Mesothelial cell of epicardium (in vitro differentiated cells): ENCODE measurements at regions not wholly inside any gene's neighbourhood (a gene's known extent, or its start where the extent isn't known, plus 50 kb on each side); places are given as distances from the start of the nearest gene placed in this dataset.

Experiments used
- DNase-seq, 2 experiments: peaks; one replicate each; pipeline ENCODE4 v3.0.0; 2021; ENCODE audit warnings: low spot score in 2 of 2; ENCODE audit not compliant: unreplicated experiment in 2 of 2
- H3K27ac Mint-ChIP-seq: 2 replicates; pipeline ENCODE4 v1.8.0; 2021; ENCODE audit warnings: mixed read lengths
- H3K27me3 Mint-ChIP-seq: 2 replicates; pipeline ENCODE4 v1.8.0; 2021; ENCODE audit warnings: low read depth, mixed read lengths
- H3K36me3 Mint-ChIP-seq: 2 replicates; pipeline ENCODE4 v1.8.0; 2021; ENCODE audit warnings: mixed read lengths
- H3K4me1 Mint-ChIP-seq: 2 replicates; pipeline ENCODE4 v1.8.0; 2021; ENCODE audit warnings: mixed read lengths
- H3K4me3 Mint-ChIP-seq: 2 replicates; pipeline ENCODE4 v1.8.0; 2021; ENCODE audit warnings: mild to moderate bottlenecking, moderate library complexity, mixed read lengths
- H3K9me3 Mint-ChIP-seq: 2 replicates; pipeline ENCODE4 v1.8.0; 2021; ENCODE audit warnings: mixed read lengths
- TF ChIP-seq, protein P1 (sequence below): fragments of 200-600 bp; sonication (generic); IDR thresholded peaks from one replicate; pipeline ENCODE4 v1.5.0; 2021; ENCODE audit warnings: antibody characterized with exemption; ENCODE audit not compliant: unreplicated experiment

DNA sequence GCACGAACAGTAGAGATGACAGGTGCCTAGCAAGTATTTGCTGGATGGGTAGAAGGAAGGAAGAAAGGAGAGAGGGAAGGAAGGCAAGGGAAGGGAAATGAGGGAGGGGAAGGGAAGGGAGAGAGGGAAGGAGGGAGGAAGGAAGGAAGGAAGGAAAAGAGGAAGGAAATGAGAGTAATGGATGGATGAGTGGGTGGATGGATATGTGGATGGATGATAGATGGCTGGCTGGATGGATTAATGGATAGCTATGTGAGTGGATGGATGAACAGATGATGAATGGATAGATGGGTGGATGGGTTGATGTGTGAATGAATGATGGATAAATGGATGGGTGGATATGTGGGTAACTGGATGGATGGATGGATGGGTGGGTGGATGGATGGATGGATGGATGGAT lies 125.9 kb upstream of the FGF3 start:
- Mint-ChIP-seq H3K27me3 (peaks cover 2% of the 10 kb centered on the region), H3K36me3 (no peaks in the 10 kb centered on the region), H3K4me1 (peaks cover 28% of the 10 kb centered on the region), H3K4me3 (no peak overlapping the region), H3K9me3 (no peaks in the 10 kb centered on the region), H3K27ac (no peak overlapping the region)
- TF ChIP-seq, protein P1, sequence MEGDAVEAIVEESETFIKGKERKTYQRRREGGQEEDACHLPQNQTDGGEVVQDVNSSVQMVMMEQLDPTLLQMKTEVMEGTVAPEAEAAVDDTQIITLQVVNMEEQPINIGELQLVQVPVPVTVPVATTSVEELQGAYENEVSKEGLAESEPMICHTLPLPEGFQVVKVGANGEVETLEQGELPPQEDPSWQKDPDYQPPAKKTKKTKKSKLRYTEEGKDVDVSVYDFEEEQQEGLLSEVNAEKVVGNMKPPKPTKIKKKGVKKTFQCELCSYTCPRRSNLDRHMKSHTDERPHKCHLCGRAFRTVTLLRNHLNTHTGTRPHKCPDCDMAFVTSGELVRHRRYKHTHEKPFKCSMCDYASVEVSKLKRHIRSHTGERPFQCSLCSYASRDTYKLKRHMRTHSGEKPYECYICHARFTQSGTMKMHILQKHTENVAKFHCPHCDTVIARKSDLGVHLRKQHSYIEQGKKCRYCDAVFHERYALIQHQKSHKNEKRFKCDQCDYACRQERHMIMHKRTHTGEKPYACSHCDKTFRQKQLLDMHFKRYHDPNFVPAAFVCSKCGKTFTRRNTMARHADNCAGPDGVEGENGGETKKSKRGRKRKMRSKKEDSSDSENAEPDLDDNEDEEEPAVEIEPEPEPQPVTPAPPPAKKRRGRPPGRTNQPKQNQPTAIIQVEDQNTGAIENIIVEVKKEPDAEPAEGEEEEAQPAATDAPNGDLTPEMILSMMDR: no peak
- no peak for DNase-seq

DNA sequence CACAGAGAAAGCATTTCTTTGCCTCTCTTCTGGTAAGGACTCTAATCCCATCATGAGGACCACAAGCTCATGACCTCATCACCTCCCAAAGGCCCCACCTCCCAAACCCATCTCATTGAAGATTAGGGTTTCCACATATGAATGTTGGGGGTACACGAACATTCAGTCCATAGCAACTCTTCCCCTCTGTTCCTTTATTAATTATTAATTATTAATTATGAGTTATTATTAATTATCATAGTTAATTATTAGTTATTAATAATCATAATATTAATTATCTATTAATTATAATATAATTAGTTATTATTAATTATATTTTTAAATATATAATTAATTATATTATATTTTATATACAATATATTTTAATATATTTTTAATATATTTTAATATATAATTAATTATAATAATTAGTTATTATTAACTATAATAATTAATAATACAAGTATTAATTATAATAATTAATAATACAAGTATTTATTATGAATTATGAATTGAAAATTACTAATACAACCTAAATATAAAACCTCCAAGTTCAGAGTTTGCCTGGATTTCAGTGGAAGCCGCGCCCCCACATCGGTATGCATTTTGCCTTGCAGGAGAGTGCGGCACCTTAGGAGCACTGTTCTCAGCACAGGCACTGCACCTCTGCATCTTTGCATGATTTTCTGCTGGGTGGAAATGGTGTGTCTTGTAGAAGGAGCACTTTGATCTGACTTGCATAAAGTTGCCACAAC lies 128.0 kb upstream of the FGF3 start:
- Mint-ChIP-seq H3K9me3 (no peaks in the 10 kb centered on the region), H3K27ac (peak overlapping the region; percentile 81), H3K36me3 (no peaks in the 10 kb centered on the region), H3K4me1 (peaks cover 22% of the 10 kb centered on the region), H3K4me3 (no peak overlapping the region), H3K27me3 (peaks cover 2% of the 10 kb centered on the region)
- TF ChIP-seq, protein P1: no peak
- no peak for DNase-seq

DNA sequence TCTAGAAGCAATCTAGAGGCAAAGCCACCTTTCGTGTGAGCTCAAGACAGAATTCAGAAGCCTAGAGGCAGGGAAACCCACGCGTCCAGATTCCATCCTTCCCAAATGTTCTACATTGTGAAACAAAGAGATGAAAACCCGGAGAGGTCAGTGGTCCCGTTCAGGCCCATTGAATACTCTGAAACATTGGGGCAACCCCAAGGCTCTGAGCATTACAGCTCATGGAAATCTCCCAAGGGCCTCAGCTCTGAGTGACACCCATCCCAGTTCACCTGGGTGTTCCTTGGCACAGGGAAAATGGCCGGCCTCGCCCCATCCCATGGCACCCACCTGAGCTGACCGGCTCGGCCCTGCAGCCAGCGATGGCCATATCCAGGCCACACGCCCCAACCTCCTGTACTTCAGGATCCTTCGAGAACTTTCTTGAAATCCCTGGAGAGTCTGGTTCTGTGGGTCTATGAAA lies 128.6 kb upstream of the FGF3 start:
- no peaks in the 10 kb centered on the region for H3K9me3 Mint-ChIP-seq
- H3K4me1 Mint-ChIP-seq: peaks cover 22% of the 10 kb centered on the region
- no peaks in the 10 kb centered on the region for H3K36me3 Mint-ChIP-seq
- no peak overlapping the region for H3K4me3 Mint-ChIP-seq
- DNase-seq: no peak
- TF ChIP-seq, protein P1: no peak
- peak overlapping the region; percentile 81 for H3K27ac Mint-ChIP-seq
- peaks cover 2% of the 10 kb centered on the region for H3K27me3 Mint-ChIP-seq

DNA sequence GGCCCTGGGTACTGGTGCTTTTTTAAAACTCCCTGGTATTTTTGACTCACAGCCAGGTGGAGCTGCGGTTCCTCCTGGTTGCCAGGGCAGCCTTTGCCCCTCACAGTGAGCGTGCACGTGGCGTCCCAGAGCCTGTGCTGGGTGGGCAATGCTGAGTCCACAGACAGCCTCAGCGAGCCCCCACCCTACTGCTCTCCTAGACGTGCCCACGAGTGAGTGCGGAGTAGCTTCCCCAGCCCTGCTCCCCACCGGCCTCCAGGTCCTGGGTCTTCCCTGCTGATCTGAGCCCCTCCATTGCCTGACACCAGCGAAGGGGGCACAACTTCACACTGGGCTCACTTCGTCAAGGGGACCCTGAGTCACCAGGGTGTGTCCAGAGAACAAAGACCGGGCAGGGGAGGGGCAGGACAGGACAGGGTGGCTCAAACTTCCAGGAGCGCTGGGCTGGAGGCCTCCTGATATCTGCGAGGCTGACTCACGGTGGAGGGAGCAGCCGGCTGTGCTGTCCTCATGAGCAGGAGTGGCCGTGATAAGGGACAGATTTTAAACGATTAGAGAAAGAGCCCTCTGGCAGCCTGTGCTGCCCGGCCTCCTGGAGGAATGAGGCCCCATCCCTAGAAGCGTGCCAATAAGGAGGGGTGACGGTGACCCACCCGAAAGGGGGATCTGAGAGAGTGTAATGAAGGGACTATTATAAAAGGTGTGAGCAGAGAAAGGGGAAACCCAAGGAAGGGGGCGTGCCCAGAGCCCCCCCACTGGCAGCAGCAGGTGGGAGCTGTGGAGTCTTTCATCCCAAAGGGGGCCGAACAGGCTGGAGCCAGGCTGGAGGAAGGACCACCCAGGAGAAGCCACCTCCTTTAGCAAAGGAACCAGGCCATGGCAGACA lies 129.3 kb upstream of the FGF3 start:
- no peak for DNase-seq
- TF ChIP-seq, protein P1: no peak
- no peaks in the 10 kb centered on the region for H3K36me3 Mint-ChIP-seq
- H3K27me3 Mint-ChIP-seq: peaks cover 2% of the 10 kb centered on the region
- H3K4me3 Mint-ChIP-seq: no peak overlapping the region
- H3K9me3 Mint-ChIP-seq: no peaks in the 10 kb centered on the region
- peak overlapping the region; percentile 68 for H3K27ac Mint-ChIP-seq
- peaks cover 27% of the 10 kb centered on the region for H3K4me1 Mint-ChIP-seq

DNA sequence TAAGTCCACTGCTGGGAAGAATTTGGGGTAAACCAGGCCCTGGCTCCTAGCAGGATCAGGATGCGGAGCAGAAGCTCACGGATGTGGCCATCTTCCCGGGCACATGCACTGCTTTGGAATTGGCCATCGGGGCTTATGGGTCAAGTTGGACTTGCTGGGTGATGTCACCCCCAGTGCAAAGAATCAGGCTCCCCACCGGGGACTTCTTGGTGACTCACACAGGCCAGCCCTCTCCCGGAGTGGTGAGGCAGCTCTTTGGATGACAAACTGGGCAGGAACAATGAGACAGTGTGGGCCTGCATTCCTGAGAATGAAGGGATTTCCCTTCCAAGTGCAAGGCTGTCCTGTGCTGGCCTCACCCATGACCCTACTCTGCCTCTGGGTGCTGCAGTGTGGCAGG lies 128.8 kb upstream of the ANO1 start:
- no peaks in the 10 kb centered on the region for H3K36me3 Mint-ChIP-seq
- H3K4me3 Mint-ChIP-seq: no peak overlapping the region
- no peak overlapping the region for H3K27ac Mint-ChIP-seq
- TF ChIP-seq, protein P1: no peak
- H3K9me3 Mint-ChIP-seq: no peaks in the 10 kb centered on the region
- no peak for DNase-seq
- peaks cover 29% of the 10 kb centered on the region for H3K4me1 Mint-ChIP-seq
- peaks cover 2% of the 10 kb centered on the region for H3K27me3 Mint-ChIP-seq
